ENCODE measurements at regions not wholly inside any gene's neighbourhood (a gene's known extent, or its start where the extent isn't known, plus 50 kb on each side); places are given as distances from the start of the nearest gene placed in this dataset.

DNA sequence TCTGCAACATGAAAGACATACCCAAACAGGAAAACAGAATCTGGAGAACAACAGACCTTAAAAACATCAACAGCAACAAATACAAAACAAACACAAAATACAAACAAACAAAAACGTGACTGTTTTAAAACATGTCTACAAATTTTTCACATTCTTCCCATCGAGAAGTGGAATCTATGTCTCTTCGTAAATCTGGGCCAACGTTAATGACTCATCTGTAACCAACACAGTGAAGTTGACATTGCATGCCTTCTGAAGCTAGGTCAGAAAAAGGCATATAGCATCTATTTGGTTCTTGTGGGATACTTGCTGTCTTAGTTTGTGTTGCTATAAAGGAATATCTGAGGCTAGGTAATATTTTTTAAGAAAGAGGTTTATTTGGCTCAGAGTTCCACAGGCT is 139.2 kb upstream of the FOXN2 start:
- ChIA-PET POLR2A (no interaction called here), CTCF (no interaction called here)
- Histone ChIP-seq H3K27ac (ENCODE audit: low read depth, low read length) (no peak overlapping the region), H3K4me3 (ENCODE audit: low read depth, low read length) (no peak overlapping the region), H3K27me3 (ENCODE audit: control insufficient read depth, insufficient read depth, low read length) (no peaks in the 10 kb centered on the region), H3K9me3 (ENCODE audit: control insufficient read depth, insufficient read depth, low read length) (no peaks in the 10 kb centered on the region)
- TF ChIP-seq, protein P1, sequence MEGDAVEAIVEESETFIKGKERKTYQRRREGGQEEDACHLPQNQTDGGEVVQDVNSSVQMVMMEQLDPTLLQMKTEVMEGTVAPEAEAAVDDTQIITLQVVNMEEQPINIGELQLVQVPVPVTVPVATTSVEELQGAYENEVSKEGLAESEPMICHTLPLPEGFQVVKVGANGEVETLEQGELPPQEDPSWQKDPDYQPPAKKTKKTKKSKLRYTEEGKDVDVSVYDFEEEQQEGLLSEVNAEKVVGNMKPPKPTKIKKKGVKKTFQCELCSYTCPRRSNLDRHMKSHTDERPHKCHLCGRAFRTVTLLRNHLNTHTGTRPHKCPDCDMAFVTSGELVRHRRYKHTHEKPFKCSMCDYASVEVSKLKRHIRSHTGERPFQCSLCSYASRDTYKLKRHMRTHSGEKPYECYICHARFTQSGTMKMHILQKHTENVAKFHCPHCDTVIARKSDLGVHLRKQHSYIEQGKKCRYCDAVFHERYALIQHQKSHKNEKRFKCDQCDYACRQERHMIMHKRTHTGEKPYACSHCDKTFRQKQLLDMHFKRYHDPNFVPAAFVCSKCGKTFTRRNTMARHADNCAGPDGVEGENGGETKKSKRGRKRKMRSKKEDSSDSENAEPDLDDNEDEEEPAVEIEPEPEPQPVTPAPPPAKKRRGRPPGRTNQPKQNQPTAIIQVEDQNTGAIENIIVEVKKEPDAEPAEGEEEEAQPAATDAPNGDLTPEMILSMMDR (IDR thresholded peaks at IDR 0.05; ENCODE audit: low read depth, low read length) = no peak
- DNase-seq (ENCODE audit: low read depth, low spot score) = peak; percentile 18

DNA sequence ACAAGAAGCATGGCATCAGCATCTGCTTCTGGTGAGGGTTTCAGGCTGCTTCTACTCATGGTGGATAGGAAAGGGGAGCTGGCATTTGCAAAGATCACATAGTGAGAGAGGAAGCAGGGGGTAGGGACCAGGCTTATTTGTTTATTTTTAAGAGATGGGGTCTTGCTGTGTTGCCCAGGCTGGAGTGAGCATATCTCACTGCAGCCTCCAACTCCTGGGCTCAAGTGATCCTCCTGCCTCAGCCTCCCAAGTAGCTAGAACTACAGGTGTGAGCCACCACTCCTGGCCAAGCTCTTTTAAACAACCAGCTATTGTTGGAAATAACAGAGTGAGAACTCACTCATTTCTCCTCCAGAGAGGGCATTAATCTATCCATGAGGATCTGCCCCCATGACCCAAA is 138.8 kb upstream of the FOXN2 start:
- TF ChIP-seq, protein P1 (IDR thresholded peaks at IDR 0.05; ENCODE audit: low read depth, low read length) = no peak
- H3K27me3 ChIP-seq (ENCODE audit: control insufficient read depth, insufficient read depth, low read length) = no peaks in the 10 kb centered on the region
- no peak overlapping the region for H3K4me3 ChIP-seq (ENCODE audit: low read depth, low read length)
- ChIA-PET CTCF (no interaction called here), POLR2A (no interaction called here)
- DNase-seq (ENCODE audit: low read depth, low spot score) = no peak
- H3K27ac ChIP-seq (ENCODE audit: low read depth, low read length) = no peak overlapping the region
- no peaks in the 10 kb centered on the region for H3K9me3 ChIP-seq (ENCODE audit: control insufficient read depth, insufficient read depth, low read length)

DNA sequence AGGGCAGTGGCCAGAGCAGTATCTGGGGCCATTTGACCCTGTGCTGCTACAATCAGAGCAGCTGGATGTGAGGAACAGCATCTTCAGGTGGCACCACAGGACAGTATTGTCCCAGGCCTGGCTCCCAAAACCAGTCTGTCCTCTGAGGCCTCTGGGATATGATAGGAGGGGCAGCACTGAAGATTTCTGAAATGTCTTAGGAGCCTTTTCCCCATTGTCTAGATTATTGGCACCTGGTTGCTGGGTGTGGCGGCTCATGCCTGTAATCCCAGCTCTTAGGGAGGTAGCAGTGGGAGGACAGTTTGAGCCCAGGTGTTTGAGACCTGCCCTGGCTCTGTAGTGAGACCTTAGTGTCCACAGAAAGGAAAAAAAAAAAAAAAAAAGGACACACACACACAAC is 137.6 kb upstream of the FOXN2 start:
- DNase-seq (ENCODE audit: low read depth, low spot score) = no peak
- TF ChIP-seq, protein P1 (IDR thresholded peaks at IDR 0.05; ENCODE audit: low read depth, low read length) = no peak
- Histone ChIP-seq H3K4me3 (ENCODE audit: low read depth, low read length) (no peak overlapping the region), H3K27ac (ENCODE audit: low read depth, low read length) (no peak overlapping the region), H3K27me3 (ENCODE audit: control insufficient read depth, insufficient read depth, low read length) (no peaks in the 10 kb centered on the region), H3K9me3 (ENCODE audit: control insufficient read depth, insufficient read depth, low read length) (no peaks in the 10 kb centered on the region)
- POLR2A ChIA-PET = no interaction called here
- CTCF ChIA-PET = interaction anchor here (0.7 kb wide), 2 partner anchors 12 to 31 kb away, joined by 3 read pairs; no protein-coding TSS in a partner anchor

DNA sequence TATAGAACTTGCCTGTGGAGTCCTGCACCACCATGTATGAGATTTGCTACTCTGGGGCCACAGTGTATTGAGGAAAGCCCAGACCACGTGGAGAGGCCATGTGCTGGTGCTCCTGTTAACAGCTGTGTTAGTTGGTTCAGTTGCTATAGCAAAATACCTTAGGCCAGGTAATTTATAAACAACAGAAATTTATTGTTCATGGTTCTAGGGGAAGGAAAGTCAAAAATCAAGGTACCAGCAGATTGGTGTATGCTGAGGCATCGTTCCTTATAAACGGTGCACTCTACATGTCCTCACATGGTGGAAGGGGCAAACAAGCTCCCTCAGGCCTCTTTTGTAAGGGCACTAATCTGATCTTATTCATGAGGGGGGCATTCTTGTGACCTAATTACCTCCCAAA is 135.9 kb upstream of the FOXN2 start:
- TF ChIP-seq, protein P1 (IDR thresholded peaks at IDR 0.05; ENCODE audit: low read depth, low read length) = no peak
- H3K27me3 ChIP-seq (ENCODE audit: control insufficient read depth, insufficient read depth, low read length) = no peaks in the 10 kb centered on the region
- no peak overlapping the region for H3K4me3 ChIP-seq (ENCODE audit: low read depth, low read length)
- CTCF ChIA-PET = no interaction called here
- POLR2A ChIA-PET = no interaction called here
- no peak overlapping the region for H3K27ac ChIP-seq (ENCODE audit: low read depth, low read length)
- no peak for DNase-seq (ENCODE audit: low read depth, low spot score)
- no peaks in the 10 kb centered on the region for H3K9me3 ChIP-seq (ENCODE audit: control insufficient read depth, insufficient read depth, low read length)

DNA sequence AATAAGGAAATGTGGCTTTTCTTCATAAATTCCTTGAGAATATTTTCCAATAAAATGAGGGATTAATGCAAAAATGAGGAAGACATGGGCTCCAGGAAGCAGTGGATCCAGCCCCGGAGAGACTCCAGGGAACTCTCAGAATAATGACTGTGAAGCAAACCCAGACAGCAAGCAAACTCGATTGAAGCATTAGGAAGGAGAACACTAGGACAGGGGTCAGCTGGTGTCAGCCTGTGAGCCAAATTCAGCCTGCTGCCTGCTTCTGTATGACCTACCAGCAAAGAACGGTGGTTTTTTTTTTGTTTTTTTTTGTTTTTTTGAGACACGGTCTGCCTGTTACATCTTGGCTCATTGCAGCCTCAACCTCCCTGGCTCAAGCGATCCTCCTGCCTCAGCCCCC is 133.9 kb upstream of the FOXN2 start:
- H3K9me3 ChIP-seq (ENCODE audit: control insufficient read depth, insufficient read depth, low read length) = no peaks in the 10 kb centered on the region
- H3K4me3 ChIP-seq (ENCODE audit: low read depth, low read length) = no peak overlapping the region
- no peak overlapping the region for H3K27ac ChIP-seq (ENCODE audit: low read depth, low read length)
- H3K27me3 ChIP-seq (ENCODE audit: control insufficient read depth, insufficient read depth, low read length) = no peaks in the 10 kb centered on the region
- DNase-seq (ENCODE audit: low read depth, low spot score) = no peak
- TF ChIP-seq, protein P1 (IDR thresholded peaks at IDR 0.05; ENCODE audit: low read depth, low read length) = no peak
- POLR2A ChIA-PET = no interaction called here
- CTCF ChIA-PET = interaction anchor here (0.6 kb wide), 1 partner anchor 138 kb away, joined by 3 read pairs; no protein-coding TSS in a partner anchor
